ENCODE measurements at regions not wholly inside any gene's neighbourhood (a gene's known extent, or its start where the extent isn't known, plus 50 kb on each side); places are given as distances from the start of the nearest gene placed in this dataset.

GRCh38 chr13:74476788-74477187 is 342.6 kb upstream of the KLF12 start:
- no peak for TF ChIP-seq CTCF (IDR thresholded peaks at IDR 0.05)
- no peak for TF ChIP-seq POLR2A (IDR thresholded peaks at IDR 0.05)
